Left ventricle myocardium inferior (tissue), 1 donor: ENCODE measurements at regions not wholly inside any gene's neighbourhood (a gene's known extent, or its start where the extent isn't known, plus 50 kb on each side); places are given as distances from the start of the nearest gene placed in this dataset.

Experiments used
- DNase-seq: peaks from one replicate; pipeline ENCODE4 v3.0.0-alpha.2; 2020
- H3K27ac ChIP-seq: fragments of 200-600 bp; replicated peaks from 2 replicates; pipeline ENCODE4 v1.8.0; 2021
- H3K27me3 ChIP-seq: fragments of 200-600 bp; 2 replicates; pipeline ENCODE4 v1.8.0; 2021; ENCODE audit warnings: low read depth
- H3K36me3 ChIP-seq: fragments of 200-600 bp; 2 replicates; pipeline ENCODE4 v1.8.0; 2021
- H3K4me1 ChIP-seq: fragments of 200-600 bp; 2 replicates; pipeline ENCODE4 v1.8.0; 2021
- H3K4me3 ChIP-seq: fragments of 200-600 bp; 2 replicates; pipeline ENCODE4 v1.8.0; 2021; ENCODE audit warnings: mild to moderate bottlenecking, moderate library complexity
- H3K9me3 ChIP-seq: fragments of 200-600 bp; replicated peaks from 2 replicates; pipeline ENCODE4 v1.8.0; 2021
- intact Hi-C: fragments of 100-400 bp; cut with micrococcal nuclease; formaldehyde crosslinking; loops from one replicate; pipeline ENCODE4 v1.11.0; 2022
- TF ChIP-seq, protein P1 (sequence below): fragments of 200-600 bp; IDR thresholded peaks from 2 replicates; pipeline ENCODE4 v1.8.0; 2021; ENCODE audit warnings: antibody characterized with exemption, mild to moderate bottlenecking, borderline replicate concordance
- donor health status: DM: no; HTN: yes; CAD: no; lungs with severe emphysema.

DNA sequence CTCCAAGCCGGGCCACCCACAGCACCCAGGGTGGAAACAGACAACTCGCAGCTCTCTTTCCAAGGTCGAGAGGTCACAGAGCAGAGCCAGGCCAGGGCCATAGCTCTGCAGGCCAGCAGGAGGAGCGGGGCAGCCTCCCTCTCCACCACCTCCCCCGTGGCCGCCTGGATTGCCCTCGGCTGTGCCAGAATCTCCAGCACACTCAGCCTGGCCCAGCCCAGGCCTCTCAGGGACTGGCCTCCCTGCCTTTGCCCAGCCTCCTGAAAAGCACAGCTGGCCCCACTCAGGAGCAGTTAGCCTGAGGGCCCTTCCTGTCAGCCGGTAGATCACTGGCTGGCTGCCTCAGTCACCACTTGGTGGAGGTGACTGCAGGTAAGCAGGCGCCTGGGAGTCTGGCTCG lies 85.8 kb upstream of the SEC14L1 start:
- H3K27me3 ChIP-seq = peaks cover 100% of the 10 kb centered on the region
- TF ChIP-seq, protein P1, sequence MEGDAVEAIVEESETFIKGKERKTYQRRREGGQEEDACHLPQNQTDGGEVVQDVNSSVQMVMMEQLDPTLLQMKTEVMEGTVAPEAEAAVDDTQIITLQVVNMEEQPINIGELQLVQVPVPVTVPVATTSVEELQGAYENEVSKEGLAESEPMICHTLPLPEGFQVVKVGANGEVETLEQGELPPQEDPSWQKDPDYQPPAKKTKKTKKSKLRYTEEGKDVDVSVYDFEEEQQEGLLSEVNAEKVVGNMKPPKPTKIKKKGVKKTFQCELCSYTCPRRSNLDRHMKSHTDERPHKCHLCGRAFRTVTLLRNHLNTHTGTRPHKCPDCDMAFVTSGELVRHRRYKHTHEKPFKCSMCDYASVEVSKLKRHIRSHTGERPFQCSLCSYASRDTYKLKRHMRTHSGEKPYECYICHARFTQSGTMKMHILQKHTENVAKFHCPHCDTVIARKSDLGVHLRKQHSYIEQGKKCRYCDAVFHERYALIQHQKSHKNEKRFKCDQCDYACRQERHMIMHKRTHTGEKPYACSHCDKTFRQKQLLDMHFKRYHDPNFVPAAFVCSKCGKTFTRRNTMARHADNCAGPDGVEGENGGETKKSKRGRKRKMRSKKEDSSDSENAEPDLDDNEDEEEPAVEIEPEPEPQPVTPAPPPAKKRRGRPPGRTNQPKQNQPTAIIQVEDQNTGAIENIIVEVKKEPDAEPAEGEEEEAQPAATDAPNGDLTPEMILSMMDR = no peak
- H3K4me1 ChIP-seq = no peaks in the 10 kb centered on the region
- no peak for DNase-seq
- no peak overlapping the region for H3K4me3 ChIP-seq
- H3K27ac ChIP-seq = no peak overlapping the region
- no peaks in the 10 kb centered on the region for H3K36me3 ChIP-seq
- intact Hi-C loops = loop anchor here (5.0 kb wide), 1 partner anchor 183 kb away; no protein-coding TSS in a partner anchor
- no peaks in the 10 kb centered on the region for H3K9me3 ChIP-seq

DNA sequence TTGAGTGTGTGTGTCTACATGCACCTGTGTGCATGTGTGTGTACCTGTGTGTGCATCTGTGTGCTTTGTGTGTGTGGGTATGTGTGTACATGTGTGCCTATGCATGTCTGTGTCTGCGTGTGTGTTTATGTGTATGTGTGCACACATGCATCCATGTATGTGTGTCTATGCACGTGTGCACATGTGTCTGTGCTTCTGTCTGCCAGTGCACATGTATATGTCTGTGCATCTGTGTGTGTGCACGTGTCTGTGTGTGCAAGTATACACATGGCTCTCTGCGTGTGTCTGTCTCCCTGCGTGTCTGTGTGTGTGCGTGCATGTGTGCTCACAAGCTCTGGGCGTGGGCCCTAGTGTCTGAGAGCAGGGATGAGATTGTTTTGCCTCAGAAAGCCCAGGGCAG lies 85.3 kb upstream of the SEC14L1 start:
- Histone ChIP-seq H3K27me3 (peaks cover 100% of the 10 kb centered on the region), H3K27ac (no peak overlapping the region), H3K4me1 (no peaks in the 10 kb centered on the region), H3K4me3 (no peak overlapping the region), H3K36me3 (no peaks in the 10 kb centered on the region), H3K9me3 (no peaks in the 10 kb centered on the region)
- TF ChIP-seq, protein P1 = no peak
- DNase-seq = no peak
- intact Hi-C loops = no loop called here

DNA sequence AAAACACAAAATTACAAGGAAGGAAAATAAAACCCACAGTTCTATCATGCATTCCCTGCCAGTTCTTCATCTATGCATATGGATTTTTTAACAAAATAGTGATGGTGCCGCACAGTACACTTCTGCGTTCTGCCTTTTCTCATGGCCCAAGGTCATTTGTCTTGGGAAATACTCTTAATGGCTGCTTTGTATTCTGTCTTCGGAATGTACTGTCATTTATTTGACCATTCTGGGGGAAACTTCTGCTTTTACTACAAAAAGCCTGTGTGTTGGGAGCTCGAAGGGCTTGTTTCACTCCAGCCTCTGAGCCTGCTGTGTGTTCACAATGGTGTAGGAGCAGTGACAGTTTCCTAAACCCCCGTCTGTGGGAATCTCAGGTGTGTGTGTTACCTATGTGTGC lies 82.8 kb upstream of the SEC14L1 start:
- Histone ChIP-seq H3K36me3 (no peaks in the 10 kb centered on the region), H3K27ac (no peak overlapping the region), H3K4me1 (no peaks in the 10 kb centered on the region), H3K27me3 (peaks cover 96% of the 10 kb centered on the region), H3K9me3 (no peaks in the 10 kb centered on the region), H3K4me3 (no peak overlapping the region)
- TF ChIP-seq, protein P1 = no peak
- intact Hi-C loops = no loop called here
- DNase-seq = no peak

- Histone ChIP-seq H3K27ac (no peak overlapping the region), H3K9me3 (no peaks in the 10 kb centered on the region), H3K27me3 (peaks cover 67% of the 10 kb centered on the region), H3K36me3 (no peaks in the 10 kb centered on the region), H3K4me3 (no peak overlapping the region), H3K4me1 (no peaks in the 10 kb centered on the region)
- TF ChIP-seq, protein P1 = no peak
- DNase-seq = no peak
- intact Hi-C loops = no loop called here
Measured at GRCh38 chr17:77061669-77062068, 79.1 kb upstream of the SEC14L1 start.

DNA sequence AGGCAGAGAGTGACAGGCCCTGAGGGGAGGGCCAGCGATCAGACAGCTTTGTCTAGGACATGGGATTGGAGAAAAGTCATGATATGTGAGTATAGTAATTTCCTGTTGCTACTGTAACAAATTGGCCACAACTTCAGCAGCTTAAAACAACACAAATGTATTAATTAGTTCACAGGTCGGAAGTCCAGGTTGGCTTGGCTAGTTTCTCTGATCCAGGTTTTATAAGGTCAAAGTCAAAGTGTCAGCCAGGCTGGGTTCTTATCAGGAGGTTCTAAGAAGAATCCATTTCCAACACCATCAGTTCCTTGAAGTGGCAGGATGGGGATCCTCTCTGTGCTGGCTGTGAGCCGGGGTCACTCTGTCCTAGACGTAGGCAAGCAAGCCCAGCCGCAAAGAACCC lies 76.2 kb upstream of the SEC14L1 start:
- Histone ChIP-seq H3K4me1 (no peaks in the 10 kb centered on the region), H3K27me3 (peaks cover 64% of the 10 kb centered on the region), H3K36me3 (no peaks in the 10 kb centered on the region), H3K4me3 (no peak overlapping the region), H3K27ac (no peak overlapping the region), H3K9me3 (no peaks in the 10 kb centered on the region)
- intact Hi-C loops = no loop called here
- TF ChIP-seq, protein P1 = no peak
- DNase-seq = no peak

DNA sequence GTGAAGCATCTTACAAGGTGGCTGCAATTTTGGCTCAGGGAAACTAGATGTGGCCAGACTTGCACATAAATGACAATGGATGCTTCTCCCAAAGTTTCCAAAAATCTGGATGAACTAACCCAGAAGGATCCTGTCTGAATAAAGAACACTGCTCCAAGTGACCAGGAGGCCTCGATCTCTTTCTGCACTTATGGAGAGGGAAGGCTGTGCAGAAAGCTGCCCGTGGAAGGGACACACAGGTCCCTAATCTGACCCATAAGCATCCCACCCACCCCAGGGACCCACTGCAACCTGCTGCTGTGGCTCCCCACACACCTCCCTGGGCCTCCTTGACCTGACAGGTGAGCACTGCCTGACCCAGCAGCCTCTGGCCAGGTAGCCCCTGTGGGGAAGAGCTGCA lies 74.6 kb upstream of the SEC14L1 start:
- H3K27me3 ChIP-seq = peaks cover 61% of the 10 kb centered on the region
- no peaks in the 10 kb centered on the region for H3K9me3 ChIP-seq
- TF ChIP-seq, protein P1 = no peak
- H3K4me3 ChIP-seq = no peak overlapping the region
- no peaks in the 10 kb centered on the region for H3K36me3 ChIP-seq
- no peaks in the 10 kb centered on the region for H3K4me1 ChIP-seq
- DNase-seq = no peak
- H3K27ac ChIP-seq = no peak overlapping the region
- intact Hi-C loops = no loop called here
